ENCODE measurements at regions not wholly inside any gene's neighbourhood (a gene's known extent, or its start where the extent isn't known, plus 50 kb on each side); places are given as distances from the start of the nearest gene placed in this dataset.
A peak's percentile ranks its signal among the peaks of the same experiment; 100 is the strongest.

GRCh38 chr3:5732081-5732480 lies 544.6 kb downstream of the EDEM1 start:
- TF ChIP-seq CTCF (IDR thresholded peaks at IDR 0.05) (no peak), NPAS2 (CRISPR knock-in tag; IDR thresholded peaks at IDR 0.05; ENCODE audit: borderline replicate concordance) (no peak), MAFK (IDR thresholded peaks at IDR 0.05; ENCODE audit: partially characterized antibody) (peak; percentile 83), MAX (IDR thresholded peaks at IDR 0.05) (no peak), RAD21 (conservative IDR thresholded peaks at IDR 0.05 in 1 of 2, IDR thresholded peaks at IDR 0.05 in 1 of 2) (no peak), CEBPB (IDR thresholded peaks at IDR 0.05) (no peak), TP53 (CRISPR knock-in tag; IDR thresholded peaks at IDR 0.05) (no peak), POLR2A (IDR thresholded peaks at IDR 0.05; ENCODE audit: low read length) (no peak), KDM1A (IDR thresholded peaks at IDR 0.05; ENCODE audit: low read depth) (no peak), ELK1 (IDR thresholded peaks at IDR 0.05; ENCODE audit: low read depth, low read length) (no peak), FOSL2 (IDR thresholded peaks at IDR 0.05) (no peak), FOSL2 (CRISPR knock-in tag; IDR thresholded peaks at IDR 0.05) (no peak), ZSCAN20 (CRISPR knock-in tag; IDR thresholded peaks at IDR 0.05) (no peak), HDAC2 (IDR thresholded peaks at IDR 0.05) (no peak)

Data from A549 (cell line).